ENCODE measurements at regions not wholly inside any gene's neighbourhood (a gene's known extent, or its start where the extent isn't known, plus 50 kb on each side); places are given as distances from the start of the nearest gene placed in this dataset.

DNA sequence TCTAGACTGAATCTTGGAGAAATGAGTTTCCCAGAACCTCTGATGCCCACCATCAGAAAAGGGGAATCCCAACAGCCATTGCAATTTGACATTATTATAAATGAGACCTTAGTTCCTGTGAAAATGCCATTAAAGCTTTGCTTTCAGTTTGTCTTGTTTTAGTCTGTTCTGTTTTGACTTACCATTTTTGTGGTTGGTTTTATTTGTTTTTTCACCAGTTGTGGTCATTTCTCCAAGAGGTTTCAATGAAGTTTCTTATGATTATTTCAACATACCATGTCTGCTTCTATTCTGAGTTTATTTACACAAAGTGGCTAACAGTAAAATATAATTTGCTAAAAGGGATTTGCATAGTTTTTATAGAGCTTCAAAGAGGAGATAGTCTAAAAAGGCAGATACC, 175.0 kb upstream of the MCTP2 start:
- DNase-seq (ENCODE audit: low read depth), result no peak

DNA sequence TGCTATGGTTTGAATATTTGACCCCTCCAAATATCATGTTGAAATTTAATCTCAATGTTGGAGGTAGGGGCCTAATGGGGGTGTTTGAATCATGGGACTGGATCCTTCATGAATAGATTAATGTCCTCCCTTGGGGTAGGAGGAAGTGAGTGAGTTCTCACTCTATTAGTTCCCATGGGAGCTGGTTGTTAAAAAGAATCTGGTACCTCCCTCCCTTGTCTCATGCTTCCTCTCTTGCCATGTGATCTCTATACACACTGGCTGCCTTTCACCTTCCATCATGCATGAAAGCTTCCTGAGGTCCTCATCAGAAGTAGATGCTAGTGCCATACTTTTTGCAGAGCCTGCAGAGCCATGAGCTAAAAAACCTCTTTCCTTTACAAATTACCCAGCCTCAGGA, 177.7 kb upstream of the MCTP2 start:
- no peak for DNase-seq (ENCODE audit: low read depth)

DNA sequence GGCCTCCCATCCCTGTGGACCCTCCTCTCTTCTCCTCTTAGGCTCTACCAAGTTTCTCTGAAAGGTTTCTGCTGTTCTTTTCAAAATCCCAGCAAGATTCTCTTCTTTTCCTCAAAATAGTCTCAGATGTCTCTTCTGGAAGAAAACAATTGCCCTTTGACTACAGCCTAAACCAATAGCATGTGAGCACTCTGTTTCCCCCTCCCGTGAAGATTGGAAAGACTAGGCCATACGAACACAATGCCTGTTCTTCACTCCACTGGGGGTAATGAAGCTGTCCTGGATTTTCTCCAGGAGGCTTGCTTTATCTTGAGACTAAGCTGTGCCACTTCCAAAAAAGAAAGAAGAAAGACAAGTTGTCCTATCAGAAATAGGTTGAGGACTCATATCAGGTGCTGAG, 178.7 kb upstream of the MCTP2 start:
- DNase-seq (ENCODE audit: low read depth), result no peak

- DNase-seq (ENCODE audit: low read depth), result no peak
These were observed 183.8 kb upstream of the MCTP2 start for GRCh38 chr15:94047566-94047965.

DNA sequence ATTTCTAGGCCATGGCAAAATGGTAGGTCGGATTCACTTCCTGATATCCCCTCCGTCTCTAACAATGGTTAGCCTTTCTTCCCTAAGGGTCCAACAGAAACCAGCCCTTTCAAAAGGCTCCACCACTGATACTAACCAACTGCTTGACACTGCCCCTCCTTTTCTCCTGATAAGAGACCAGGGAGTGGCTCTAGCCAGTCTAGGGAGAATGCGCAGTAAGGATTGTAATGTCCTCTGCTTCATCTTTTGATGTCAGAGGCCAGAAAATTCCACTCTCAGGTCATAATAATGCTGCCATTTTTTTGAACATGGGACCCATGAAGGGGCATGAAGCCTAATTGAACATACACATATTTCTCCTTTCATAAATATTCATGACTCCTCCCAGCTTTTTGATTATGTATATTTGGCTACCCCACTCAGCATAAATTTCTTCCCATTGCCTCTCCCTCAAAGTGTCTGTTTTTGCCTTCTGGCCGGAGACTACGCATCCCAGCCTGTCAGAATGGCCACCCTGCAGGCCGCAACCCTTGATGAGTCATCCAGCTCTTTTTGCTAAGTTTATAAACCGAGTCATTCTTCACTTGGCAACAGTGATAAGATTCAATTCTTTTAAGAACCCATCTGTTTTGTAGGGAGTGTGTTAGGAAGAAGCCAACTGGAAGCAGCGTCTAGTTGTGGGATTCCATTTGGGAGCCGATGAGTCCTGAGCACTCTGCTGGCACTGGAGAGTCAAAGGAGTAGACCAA, 189.0 kb upstream of the MCTP2 start:
- DNase-seq (ENCODE audit: low read depth), result no peak

GRCh38 chr15:94041746-94042145, 189.6 kb upstream of the MCTP2 start:
- no peak for DNase-seq (ENCODE audit: low read depth)

GRCh38 chr15:94040541-94041248, 190.7 kb upstream of the MCTP2 start:
- no peak for DNase-seq (ENCODE audit: low read depth)

DNA sequence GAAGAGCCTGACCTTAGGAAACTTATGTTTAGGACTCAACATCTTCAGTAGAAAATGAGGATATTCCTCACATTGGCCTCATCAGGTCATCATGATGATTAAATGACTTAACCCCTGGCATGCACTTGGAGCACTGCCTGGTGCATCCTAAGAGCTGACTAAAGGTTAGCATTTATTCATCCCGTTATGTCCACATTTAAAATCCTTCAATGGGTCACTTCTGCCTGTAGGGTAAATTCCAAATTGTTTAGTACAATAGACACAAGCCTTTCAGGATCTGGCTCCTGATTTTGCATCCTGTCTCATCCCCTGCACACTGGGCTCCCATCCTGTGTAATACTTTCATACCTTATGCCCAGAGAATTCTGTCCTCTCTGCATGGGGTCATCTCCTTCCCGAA, 195.2 kb upstream of the MCTP2 start:
- DNase-seq (ENCODE audit: low read depth), result no peak

GRCh38 chr15:94033683-94034020, 197.7 kb upstream of the MCTP2 start:
- DNase-seq (ENCODE audit: low read depth), result no peak

DNA sequence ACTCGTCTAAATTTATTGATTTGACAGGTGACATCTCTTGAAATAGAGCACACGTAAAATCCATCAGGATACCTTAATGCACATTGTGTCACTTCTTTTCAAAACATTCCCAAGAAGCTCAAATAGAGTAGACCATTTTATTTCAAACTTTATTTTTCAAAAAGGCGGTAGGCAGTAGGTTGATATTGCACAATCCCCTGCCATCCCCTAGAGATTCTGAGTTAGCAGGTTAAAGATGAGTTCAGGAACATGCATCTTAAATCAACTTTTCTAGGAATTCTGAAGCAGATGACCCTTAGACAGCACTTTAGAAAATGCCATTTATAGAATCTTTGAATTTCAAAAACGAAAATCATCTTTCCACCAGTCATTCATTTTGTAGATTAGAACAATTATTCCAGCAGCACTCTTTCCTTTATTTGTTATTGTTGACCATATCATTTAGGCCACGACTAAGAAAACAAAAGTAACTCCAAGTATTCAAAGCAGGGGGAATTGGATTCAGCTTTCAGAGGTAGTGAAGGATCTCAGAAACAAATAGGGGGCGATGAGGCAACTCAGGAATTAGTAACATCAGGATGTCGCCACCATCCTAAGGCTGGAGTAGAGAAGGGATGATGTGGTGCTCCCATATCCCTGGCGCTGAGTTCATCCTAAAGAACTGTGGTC, 198.2 kb upstream of the MCTP2 start:
- no peak for DNase-seq (ENCODE audit: low read depth)

GRCh38 chr15:94032571-94032970, 198.8 kb upstream of the MCTP2 start:
- no peak for DNase-seq (ENCODE audit: low read depth)

GRCh38 chr15:94031072-94031471, 200.3 kb upstream of the MCTP2 start:
- no peak for DNase-seq (ENCODE audit: low read depth)

DNA sequence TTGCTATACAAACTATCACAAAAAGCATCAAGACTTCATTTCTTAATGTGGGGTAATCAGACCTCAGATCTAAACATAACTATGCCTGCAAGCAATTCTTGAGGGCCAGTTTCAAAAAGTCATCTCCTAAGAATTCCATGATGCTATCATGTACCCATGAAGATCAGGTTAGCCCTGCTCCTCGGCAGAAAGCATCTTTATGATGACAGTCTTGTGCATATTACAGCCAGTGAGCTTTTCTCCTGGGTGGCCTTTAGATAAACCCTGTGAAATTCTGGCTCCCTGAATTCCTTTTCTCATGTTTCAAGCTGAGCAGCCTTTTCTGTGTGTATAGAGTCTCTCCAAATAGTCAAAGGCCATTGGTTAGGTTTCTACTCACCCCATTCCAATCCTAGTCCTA, 201.9 kb upstream of the MCTP2 start:
- no peak for DNase-seq (ENCODE audit: low read depth)

- no peak for DNase-seq (ENCODE audit: low read depth)
These were observed 202.6 kb upstream of the MCTP2 start for GRCh38 chr15:94028809-94029208.

- no peak for DNase-seq (ENCODE audit: low read depth)
These were observed 203.2 kb upstream of the MCTP2 start for GRCh38 chr15:94028121-94028520.

DNA sequence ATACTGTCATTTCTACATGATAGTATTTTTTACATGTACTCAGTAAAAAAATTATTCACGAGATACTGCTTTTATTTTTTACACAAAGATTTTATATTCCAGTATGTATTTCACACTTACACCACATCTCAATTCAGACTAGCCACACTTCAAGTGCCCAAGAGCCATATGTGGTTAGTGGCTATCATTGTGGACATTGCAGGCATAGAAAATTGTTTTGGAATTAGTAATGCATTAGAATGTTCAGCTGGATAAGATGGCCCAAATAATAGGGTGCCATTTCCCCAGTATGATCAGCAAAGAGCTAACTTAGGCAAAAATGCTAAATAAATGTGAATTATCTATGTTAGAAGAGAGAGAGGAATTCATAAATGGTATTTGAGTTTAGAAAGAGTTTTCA, 203.8 kb upstream of the MCTP2 start:
- no peak for DNase-seq (ENCODE audit: low read depth)

GRCh38 chr15:94026458-94027304, 204.7 kb upstream of the MCTP2 start:
- DNase-seq (ENCODE audit: low read depth), result peak; percentile 3

DNA sequence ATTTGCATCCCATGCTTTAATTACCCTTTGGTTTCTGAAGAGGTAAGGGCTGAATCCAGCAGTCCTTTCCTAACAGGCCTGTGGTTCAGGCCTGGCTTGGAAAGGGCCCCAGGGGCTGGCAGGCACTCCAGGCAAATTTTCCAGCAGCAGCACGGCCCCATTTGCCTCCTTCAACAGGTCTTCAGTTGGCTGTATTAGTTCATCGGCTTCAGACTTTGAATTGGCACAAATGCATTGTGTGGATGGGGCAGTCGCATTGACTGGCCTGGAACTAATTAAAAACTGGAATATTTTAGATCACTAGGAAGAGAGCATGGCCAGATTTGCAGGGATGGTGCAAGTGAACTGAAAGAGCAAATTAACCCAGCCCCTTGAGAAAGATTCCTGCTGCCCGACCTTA, 207.8 kb upstream of the MCTP2 start:
- DNase-seq (ENCODE audit: low read depth), result peak; percentile 3

DNA sequence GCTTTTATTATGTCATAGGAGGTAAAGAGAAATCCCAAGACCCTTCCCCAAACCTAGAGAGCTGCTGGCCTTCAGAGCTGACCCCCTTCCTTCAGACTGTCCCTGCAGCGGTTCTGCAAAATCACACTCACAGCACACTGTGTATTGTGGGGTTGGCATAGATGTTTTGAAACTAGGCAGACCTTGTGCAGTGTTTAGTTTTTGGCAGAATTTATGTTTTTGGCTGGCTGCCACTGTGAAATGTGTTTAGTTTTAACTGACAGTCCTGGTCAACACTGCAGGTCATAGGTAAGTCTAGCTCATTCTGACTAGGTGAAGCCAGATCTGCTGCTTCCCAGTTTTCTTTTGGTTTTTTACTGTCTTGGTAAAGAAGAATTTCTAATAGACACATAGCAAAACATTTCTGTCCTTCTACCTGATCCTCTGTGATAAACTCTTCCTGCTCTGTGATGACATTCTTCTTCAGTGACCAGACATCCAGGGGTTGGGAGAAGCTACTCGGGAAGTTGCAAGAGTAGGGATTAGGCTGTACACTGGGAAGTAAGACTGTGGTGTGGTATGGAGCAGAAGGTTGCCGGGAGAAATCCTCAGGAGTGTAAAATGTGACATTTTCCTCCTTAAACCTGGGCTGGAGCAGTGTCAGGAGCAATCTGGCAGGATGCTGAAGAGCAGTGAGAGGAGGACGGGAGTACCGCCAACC, 209.6 kb upstream of the MCTP2 start:
- DNase-seq (ENCODE audit: low read depth), result no peak

GRCh38 chr15:94019062-94019461, 212.3 kb upstream of the MCTP2 start:
- no peak for DNase-seq (ENCODE audit: low read depth)

DNA sequence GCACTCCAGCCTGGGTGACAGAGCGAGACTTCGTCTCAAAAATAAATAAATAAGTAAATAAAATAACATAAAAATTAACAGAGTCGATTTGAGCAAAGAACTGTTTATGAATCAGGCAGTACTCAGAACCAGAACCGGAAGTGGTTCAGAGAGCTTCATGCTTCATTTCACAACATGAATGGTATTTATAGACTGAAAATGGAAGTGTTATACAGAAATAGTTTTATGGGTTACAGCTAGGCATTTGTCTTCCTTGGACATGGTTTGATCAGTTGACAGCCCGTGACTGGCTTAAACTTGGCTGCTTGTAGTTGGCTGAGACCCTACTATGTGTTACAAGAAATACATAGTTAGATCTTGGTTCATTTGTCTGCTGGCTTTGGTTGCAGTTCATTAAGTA, 216.0 kb upstream of the MCTP2 start:
- DNase-seq (ENCODE audit: low read depth), result no peak
